ENCODE measurements at regions not wholly inside any gene's neighbourhood (a gene's known extent, or its start where the extent isn't known, plus 50 kb on each side); places are given as distances from the start of the nearest gene placed in this dataset.

- no peak for DNase-seq
These were observed 592.6 kb downstream of the TBC1D4 start for GRCh38 chr13:74889321-74889720.

DNA sequence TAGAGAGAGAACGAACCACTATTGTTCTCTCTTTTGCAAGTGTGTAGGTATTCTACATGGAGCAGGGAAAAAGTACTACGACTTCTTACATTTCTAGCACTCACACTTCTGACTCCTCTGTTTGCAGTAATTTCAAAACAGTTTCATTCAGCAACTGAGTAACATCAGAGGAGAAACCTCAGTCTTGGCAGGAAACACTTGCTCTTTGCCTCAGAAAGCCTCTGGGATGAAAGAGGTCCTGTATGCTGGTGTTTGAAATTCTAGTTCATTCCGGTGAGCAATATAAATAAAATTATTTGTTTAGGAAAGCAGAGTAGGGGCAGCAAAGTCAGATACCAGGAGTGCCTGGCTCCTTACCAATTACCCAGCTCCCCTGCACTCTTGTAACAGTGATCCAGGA, 595.5 kb downstream of the TBC1D4 start:
- DNase-seq, result no peak

DNA sequence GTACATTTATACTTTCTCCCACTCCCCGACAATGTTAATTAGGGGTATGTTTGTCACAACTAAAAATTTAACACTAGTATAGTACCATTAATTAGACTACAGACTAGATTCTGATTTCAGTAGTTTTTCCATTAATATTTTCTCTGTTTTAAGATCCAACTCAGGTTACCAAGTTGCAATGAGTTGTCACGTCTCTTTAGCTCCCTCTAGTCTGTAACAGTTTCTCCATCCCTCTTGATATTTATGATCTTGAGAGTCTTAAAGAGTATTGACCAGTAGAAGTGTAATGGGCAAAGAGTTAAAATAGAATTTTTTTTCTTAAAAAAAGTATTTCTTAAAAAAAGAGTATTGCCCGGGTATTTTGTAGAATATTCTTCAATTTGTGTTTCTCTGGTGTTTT, 598.1 kb downstream of the TBC1D4 start:
- no peak for DNase-seq

GRCh38 chr13:74871369-74872070, 610.4 kb downstream of the TBC1D4 start:
- DNase-seq, result no peak

DNA sequence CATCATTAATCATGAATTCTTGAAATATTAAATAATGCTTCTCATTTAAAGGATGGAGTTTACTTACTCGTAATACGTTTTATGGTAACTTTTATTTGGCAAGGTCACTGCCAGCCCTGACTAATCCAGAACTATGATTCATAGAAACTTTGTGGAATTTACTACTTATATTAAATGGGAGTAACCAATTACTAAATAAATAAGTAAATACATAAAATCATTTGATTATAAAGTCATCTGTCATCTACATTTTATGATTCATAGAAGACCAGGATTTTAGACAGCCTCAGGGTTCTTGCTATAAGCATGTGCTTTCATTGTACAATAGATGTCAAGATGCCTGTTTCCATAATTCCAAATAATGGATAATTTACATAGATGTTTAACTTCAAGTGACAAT, 611.1 kb downstream of the TBC1D4 start:
- no peak for DNase-seq

DNA sequence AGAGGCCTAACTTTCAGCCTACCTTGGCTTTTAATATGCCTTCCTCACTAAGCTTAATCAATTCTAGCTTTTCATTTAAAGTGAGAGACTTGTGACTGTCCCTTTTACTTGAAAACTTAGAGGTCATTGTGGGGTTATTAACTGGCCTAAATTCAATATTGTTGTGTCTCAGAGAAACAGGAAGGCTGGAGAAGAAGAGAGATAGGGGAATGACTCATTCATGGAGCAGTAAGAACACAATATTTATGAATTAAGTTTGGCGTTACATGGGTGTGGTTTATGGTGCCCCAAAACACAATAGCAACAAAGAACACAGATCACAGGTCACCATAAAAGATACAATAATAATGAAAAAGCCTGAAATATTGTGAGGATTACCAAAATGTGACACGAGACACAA, 612.1 kb downstream of the TBC1D4 start:
- no peak for DNase-seq

GRCh38 chr13:74868049-74868448, 613.9 kb downstream of the TBC1D4 start:
- no peak for DNase-seq

DNA sequence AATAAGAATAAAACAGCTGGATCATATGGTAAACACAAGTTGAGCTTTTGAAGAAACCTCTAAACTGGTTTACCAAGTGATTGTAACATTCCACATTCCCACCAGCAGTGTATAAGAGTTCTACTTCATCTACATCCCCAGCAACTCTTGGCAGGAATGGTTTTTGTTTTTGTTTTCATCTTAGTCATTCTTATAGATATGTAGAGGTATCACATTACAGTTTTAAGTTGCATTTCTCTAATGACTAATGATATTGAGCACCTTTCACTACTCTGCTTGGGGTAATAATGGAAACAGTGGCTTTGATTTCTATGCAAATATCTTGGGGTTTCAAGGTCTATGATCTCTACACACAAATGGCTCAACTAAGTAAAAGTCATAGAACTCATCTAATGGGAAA, 614.5 kb downstream of the TBC1D4 start:
- no peak for DNase-seq

DNA sequence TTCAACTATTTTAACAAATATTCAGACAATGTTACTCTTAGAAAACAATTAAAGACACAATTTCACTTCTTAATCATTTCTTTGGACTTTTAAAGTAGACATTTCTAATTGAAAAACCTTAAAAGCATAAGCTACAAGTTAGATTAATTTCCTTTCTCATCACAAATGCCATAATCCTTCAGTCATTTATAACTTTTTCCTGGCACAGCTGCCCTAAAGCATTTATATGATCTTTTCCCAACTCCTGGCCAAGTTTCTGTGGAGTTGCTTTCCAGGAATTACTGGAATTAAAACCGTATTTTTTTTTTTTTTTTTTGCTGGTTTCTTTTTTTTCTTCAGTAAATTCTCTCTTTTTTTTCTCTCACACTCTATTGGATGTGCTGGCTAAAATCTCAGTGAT, 615.9 kb downstream of the TBC1D4 start:
- DNase-seq, result no peak

GRCh38 chr13:74865656-74866055, 616.3 kb downstream of the TBC1D4 start:
- no peak for DNase-seq

- DNase-seq, result no peak
These were observed 621.2 kb downstream of the TBC1D4 start for GRCh38 chr13:74860789-74861188.

DNA sequence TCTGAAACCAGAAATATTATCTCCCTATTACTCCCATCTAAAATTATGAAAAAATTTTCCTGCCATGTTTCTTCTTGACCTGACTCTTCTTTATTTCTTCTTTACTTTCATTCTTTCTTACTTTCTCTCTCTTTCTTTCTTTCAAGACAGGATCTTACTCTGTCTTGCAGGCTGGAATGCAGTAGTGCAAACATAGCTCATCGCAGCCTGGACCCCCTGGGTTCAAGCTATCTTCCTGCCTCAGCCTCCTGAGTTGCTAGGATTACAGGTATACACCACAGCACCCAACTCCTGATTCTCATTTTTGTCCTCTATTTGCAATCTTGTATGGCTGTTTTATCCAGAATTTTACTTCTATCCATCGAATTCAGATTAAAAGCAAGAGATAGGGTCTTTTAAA, 631.1 kb downstream of the TBC1D4 start:
- DNase-seq, result no peak

DNA sequence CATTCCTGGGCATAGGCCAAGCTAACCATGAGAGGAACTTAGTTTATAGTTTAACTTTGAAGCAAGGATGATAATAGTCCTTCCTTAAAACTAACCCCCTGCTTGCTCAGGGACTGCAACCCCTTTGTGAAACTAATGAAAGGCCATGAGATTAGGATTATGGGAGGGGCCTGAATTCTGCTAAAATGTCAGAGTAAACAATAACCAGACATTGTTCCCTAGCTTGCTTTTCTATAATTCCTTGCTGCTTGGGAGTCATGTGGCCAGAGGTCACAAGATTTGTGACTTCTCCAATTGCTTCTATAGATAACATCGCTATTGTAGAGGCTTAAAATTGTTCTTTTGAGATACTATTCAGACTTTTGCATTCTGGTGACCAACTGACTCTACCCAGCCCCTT, 634.0 kb downstream of the TBC1D4 start:
- no peak for DNase-seq

DNA sequence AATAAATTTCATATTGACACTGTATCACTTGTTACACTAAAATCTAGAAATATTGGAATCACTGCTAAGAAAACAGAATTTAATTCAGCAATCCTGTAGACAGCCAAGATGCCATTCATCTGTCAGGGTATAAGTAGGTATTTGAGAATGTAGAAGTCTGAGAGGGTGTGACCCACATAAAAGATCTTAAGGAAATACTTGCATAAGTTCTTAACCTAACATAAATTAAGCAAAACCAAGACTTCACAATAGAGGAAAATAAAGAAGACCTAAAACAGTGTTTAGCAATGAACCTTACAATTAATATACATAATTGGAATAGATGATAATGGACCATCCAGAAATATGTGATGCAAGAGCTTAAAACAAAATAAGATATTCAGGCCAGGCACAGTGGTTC, 636.2 kb downstream of the TBC1D4 start:
- no peak for DNase-seq

DNA sequence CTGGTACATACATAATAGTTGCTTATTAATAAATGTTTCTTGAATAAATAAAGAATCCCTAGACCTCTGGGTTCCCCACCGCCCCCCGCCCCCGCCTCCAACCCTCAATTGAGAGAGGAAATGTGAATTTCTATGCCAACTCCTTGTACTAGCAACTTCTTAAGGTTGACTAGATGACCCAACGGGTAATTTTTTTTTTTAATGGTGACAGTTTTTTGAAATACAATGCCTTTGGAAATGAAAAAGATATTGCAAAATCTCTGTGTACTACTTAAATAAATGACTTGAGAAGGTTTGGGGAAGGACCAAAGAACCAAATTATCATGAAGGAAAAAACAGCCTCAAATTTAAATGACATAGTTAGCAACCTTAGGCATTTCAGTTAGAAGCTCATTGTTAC, 640.3 kb downstream of the TBC1D4 start:
- no peak for DNase-seq

- no peak for DNase-seq
These were observed 640.8 kb downstream of the TBC1D4 start for GRCh38 chr13:74841123-74841522.

DNA sequence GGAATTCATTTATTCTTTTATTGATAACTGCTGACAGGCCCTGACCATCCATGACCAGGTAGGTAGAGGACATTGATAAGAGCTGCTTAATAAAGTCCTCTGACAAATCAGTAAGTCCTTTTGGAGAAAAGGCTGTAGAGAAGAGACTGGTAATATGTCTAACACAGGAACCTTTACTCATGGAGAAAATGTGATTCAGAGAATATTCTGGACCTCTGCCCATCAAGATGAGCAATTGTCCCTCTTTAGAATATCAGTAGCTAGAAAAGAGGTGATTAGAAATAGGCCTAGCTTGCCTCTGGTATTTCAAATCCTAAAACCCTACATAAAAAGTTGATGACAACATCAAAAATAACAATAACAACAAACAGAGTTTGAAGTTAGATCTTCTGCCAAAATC, 642.3 kb downstream of the TBC1D4 start:
- DNase-seq, result no peak

- DNase-seq, result no peak
These were observed 643.9 kb downstream of the TBC1D4 start for GRCh38 chr13:74838096-74838495.

DNA sequence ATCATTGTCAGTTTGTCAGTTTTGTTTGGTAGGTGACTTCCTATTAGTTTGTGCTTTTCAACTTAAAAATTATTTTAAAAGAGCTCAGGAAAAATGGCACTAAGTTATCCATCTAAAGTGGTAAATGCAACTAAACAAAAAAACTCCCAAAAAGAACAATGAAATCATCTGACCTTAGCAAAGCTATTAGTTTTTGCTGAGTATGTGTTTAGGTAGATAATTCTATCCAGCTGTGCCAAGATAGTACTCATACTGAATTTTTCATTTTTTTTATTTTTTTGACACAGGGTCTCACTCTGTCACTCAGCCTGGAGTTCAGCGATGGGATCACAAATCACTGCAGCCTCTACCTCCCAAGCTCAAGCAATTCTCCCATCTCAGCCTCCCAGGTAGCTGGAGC, 645.3 kb downstream of the TBC1D4 start:
- DNase-seq, result no peak

DNA sequence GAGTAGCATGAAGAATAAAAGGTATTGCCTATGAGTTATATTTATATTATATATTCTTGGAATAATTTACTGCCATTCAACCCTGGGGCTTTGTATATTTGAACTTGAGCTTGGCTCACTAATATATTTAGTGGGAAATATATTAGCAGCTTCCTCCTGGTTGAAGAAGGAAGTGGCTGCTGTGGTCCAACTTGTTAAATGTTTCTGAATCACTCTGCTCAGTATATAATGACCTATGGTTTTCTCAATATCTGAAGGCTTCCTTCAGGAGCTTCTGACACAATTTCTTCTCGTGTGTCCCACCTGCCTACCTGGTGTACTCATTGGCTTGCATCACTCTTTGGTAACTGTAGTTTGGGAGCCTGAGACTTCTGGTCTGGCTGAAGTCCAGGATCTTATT, 646.4 kb downstream of the TBC1D4 start:
- no peak for DNase-seq

DNA sequence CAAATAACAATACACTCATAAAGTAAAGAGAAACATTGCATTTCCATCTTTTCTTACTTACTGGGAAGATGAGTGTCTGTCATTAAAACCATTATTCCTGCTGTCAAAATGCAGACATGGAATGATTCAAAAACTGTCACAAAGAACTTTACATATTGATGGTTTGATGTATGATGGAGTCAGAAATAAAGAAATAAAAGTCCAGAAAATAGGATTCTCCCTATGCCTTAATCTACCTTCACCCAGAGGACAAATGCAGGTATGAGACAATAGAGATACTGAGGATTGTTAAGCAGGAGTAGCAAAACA, 656.1 kb downstream of the TBC1D4 start:
- no peak for DNase-seq

DNA sequence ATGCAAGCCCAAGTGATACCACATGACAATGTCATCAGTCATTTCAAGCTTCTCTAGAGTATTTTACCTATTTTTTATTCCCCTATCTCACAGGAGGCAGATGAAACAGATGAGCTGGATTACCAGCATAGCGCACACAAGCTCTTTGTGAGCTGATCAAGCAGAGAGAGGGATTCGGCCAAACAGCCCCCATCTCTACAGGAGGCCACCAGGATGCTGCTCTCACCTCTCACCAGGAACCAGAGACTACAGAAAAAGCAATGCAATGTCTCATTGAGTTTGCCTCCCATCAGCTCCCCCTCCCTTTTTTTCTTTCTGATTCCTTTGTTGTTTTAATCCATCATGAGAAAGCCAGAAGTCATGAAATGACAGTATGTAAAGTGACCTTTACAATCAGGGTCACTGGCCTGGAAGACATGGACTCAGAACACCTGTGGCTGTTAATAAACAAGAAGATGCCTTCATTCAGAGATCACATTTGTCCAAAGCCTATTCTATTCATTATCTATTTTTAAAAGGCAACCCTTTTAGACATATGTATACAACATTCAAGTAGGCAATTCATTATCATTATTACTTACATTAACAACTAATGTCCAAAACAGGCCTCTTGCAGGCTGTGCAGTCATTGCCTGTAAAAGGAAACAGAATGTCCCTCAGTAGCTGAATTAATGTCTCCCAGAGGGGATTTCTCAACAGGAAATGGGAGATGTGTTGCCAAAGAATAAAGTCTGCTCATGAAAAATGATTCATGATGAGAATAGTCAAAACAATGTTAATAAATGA, 656.6 kb downstream of the TBC1D4 start:
- no peak for DNase-seq

DNA sequence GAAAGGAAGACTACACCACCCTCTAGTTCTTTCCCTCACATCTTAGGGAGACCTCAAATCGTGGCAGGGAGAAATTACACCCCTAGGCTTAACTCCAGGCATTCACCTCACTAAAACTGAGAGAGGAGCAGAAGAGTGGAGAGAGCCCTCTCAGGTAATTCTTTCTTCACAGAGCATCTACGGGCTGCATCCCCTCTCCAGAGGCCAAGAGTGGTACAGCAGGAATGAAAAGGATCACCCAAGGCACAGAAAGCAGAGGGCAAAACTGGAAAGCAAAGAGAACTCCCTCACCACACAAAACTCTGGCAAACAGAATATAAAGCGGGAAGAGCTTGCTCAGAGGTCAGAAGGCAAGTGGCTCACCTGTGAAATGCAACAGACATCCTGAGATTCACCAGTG, 661.2 kb downstream of the TBC1D4 start:
- no peak for DNase-seq

- DNase-seq, result no peak
These were observed 662.4 kb downstream of the TBC1D4 start for GRCh38 chr13:74819549-74819948.
